Parathyroid adenoma (tissue), 2 donors: ENCODE measurements at regions not wholly inside any gene's neighbourhood (a gene's known extent, or its start where the extent isn't known, plus 50 kb on each side); places are given as distances from the start of the nearest gene placed in this dataset.

ENCODE experiments used
- H2AFZ ChIP-seq: fragments of 300-600 bp; sonication (generic); one replicate; pipeline ENCODE4 v1.7.0; 2017; ENCODE audit warnings: antibody characterized with exemption, mild to moderate bottlenecking
- H3K27ac ChIP-seq: fragments of 300-600 bp; sonication (generic); one replicate; pipeline ENCODE4 v1.7.0; 2017
- H3K27me3 ChIP-seq: fragments of 300-600 bp; sonication (generic); one replicate; pipeline ENCODE4 v1.7.0; 2017; ENCODE audit warnings: low read length; ENCODE audit not compliant: control insufficient read depth, insufficient read depth
- H3K36me3 ChIP-seq: fragments of 300-600 bp; sonication (generic); one replicate; pipeline ENCODE4 v1.7.0; 2017; ENCODE audit warnings: low read length; ENCODE audit not compliant: control insufficient read depth, insufficient read depth
- H3K4me1 ChIP-seq: fragments of 300-600 bp; sonication (generic); one replicate; pipeline ENCODE4 v1.7.0; 2017; ENCODE audit warnings: control low read depth
- H3K4me2 ChIP-seq: fragments of 300-600 bp; sonication (generic); one replicate; pipeline ENCODE4 v1.7.0; 2017; ENCODE audit warnings: low read length
- H3K4me3 ChIP-seq: fragments of 300-600 bp; sonication (generic); one replicate; pipeline ENCODE4 v1.7.0; 2017; ENCODE audit warnings: low read depth, low read length
- H3K79me2 ChIP-seq: fragments of 300-600 bp; sonication (generic); one replicate; pipeline ENCODE4 v1.7.0; 2017; ENCODE audit warnings: control low read depth
- H3K9ac ChIP-seq: fragments of 300-600 bp; sonication (generic); one replicate; pipeline ENCODE4 v1.7.0; 2017; ENCODE audit warnings: mild to moderate bottlenecking
- H3K9me3 ChIP-seq: fragments of 300-600 bp; sonication (generic); one replicate; pipeline ENCODE4 v1.7.0; 2017; ENCODE audit warnings: low read length; ENCODE audit not compliant: control insufficient read depth
- CTCF ChIP-seq: fragments of 300-600 bp; sonication (generic); IDR thresholded peaks from one replicate; pipeline ENCODE4 v1.7.0; 2017; ENCODE audit warnings: antibody characterized with exemption, mild to moderate bottlenecking
- donor health status: primary hyperparathyroidism.

- Histone ChIP-seq H3K4me1 (no peaks in the 10 kb centered on the region), H3K27ac (no peak overlapping the region), H3K4me3 (no peak overlapping the region), H3K9me3 (no peaks in the 10 kb centered on the region), H3K27me3 (no peaks in the 10 kb centered on the region), H3K9ac (no peak overlapping the region), H2AFZ (no peak overlapping the region), H3K79me2 (no peaks in the 10 kb centered on the region), H3K4me2 (no peak overlapping the region), H3K36me3 (no peaks in the 10 kb centered on the region)
- no peak for TF ChIP-seq CTCF
These were observed 540.0 kb upstream of the GRAMD2B start for GRCh38 chr5:125883223-125883622.

GRCh38 chr5:125888358-125888757, 534.9 kb upstream of the GRAMD2B start:
- Histone ChIP-seq H3K9me3 (no peaks in the 10 kb centered on the region), H3K79me2 (no peaks in the 10 kb centered on the region), H2AFZ (no peak overlapping the region), H3K27me3 (no peaks in the 10 kb centered on the region), H3K9ac (no peak overlapping the region), H3K4me1 (no peaks in the 10 kb centered on the region), H3K36me3 (no peaks in the 10 kb centered on the region), H3K4me3 (no peak overlapping the region), H3K27ac (no peak overlapping the region), H3K4me2 (no peak overlapping the region)
- no peak for TF ChIP-seq CTCF

GRCh38 chr5:125890511-125890931, 532.7 kb upstream of the GRAMD2B start:
- no peak overlapping the region for H3K4me2 ChIP-seq
- no peak overlapping the region for H2AFZ ChIP-seq
- no peaks in the 10 kb centered on the region for H3K79me2 ChIP-seq
- H3K9me3 ChIP-seq: no peaks in the 10 kb centered on the region
- no peak overlapping the region for H3K27ac ChIP-seq
- no peak overlapping the region for H3K4me3 ChIP-seq
- no peaks in the 10 kb centered on the region for H3K27me3 ChIP-seq
- no peak overlapping the region for H3K9ac ChIP-seq
- TF ChIP-seq CTCF: no peak
- H3K36me3 ChIP-seq: no peaks in the 10 kb centered on the region
- no peaks in the 10 kb centered on the region for H3K4me1 ChIP-seq

- no peaks in the 10 kb centered on the region for H3K79me2 ChIP-seq
- H3K4me1 ChIP-seq: no peaks in the 10 kb centered on the region
- no peak overlapping the region for H2AFZ ChIP-seq
- H3K4me2 ChIP-seq: no peak overlapping the region
- H3K9me3 ChIP-seq: no peaks in the 10 kb centered on the region
- no peaks in the 10 kb centered on the region for H3K27me3 ChIP-seq
- H3K27ac ChIP-seq: no peak overlapping the region
- TF ChIP-seq CTCF: no peak
- no peak overlapping the region for H3K4me3 ChIP-seq
- H3K36me3 ChIP-seq: no peaks in the 10 kb centered on the region
- no peak overlapping the region for H3K9ac ChIP-seq
These were observed 532.0 kb upstream of the GRAMD2B start for GRCh38 chr5:125891061-125891725.

- no peak for TF ChIP-seq CTCF
- Histone ChIP-seq H3K4me3 (no peak overlapping the region), H3K36me3 (no peaks in the 10 kb centered on the region), H3K27me3 (no peaks in the 10 kb centered on the region), H3K79me2 (no peaks in the 10 kb centered on the region), H2AFZ (no peak overlapping the region), H3K9ac (no peak overlapping the region), H3K4me2 (no peak overlapping the region), H3K4me1 (no peaks in the 10 kb centered on the region), H3K9me3 (no peaks in the 10 kb centered on the region), H3K27ac (no peak overlapping the region)
These were observed 528.8 kb upstream of the GRAMD2B start for GRCh38 chr5:125894383-125894782.
